ENCODE measurements at regions not wholly inside any gene's neighbourhood (a gene's known extent, or its start where the extent isn't known, plus 50 kb on each side); places are given as distances from the start of the nearest gene placed in this dataset.

DNA sequence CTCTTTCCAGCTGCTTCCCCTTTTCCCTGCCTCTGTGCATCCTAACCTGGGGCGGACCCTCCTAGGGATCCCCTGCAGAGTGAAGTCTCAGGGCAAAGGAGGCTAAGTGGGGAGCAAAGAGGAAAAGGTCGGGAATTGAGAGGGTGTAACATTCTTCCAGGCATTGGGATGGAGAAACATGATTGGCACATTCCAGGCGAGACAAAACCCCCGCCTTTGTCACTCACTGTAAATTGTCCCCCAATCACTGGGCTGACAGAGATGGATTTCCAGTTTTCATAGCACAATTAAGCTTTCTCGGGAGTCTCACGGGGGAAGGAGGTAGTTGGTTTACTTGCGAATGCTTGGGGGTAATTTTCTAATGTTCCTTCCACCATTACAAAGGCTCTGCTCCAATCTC lies 74.9 kb downstream of the MIAT start:
- Mint-ChIP-seq H3K27ac (no peak overlapping the region), H3K36me3 (ENCODE audit: insufficient read depth in 2 of 2) (peaks cover 0 to 4% of the 10 kb centered on the region in 2 donors), H3K27me3 (ENCODE audit: low read depth) (no peaks in the 10 kb centered on the region), H3K9me3 (peaks cover 0 to 1% of the 10 kb centered on the region in 2 donors), H3K4me3 (no peak overlapping the region), H3K4me1 (ENCODE audit: low read depth) (no peaks in the 10 kb centered on the region)
- DNase-seq (no peak), ATAC-seq (replicated peaks in 1 of 2) (no peak)

DNA sequence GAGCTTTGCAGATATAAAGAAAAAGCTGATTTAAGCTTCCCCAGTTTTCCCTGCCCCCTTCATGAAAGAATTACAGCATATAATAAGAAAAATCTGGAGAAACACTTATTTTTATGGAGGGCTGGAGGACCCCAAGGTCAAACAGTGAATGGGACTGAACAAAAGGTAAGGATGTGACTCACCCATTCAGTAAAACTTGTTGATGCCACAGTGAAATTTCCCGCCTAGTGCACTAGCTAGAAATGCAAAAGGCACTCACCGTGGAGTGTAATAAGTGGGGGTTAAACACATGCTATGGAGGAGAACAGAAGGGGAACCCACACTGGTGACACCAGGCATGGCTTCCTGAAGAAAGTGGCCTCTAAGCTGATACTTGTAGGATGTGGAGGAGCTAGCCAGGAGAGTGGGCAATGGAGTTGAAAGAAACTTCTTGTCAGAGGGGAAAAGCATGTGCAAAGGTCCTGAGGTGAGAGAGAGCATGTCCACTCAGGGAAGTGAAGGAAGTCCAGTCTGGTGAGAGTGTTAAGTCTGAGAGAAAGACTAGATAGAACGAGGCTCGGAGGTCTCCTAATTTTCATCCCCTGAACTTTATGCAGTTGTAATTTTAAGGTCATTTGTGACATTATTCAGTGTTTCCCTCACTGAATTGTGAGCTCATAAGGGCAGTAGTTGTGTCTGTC lies 77.1 kb downstream of the MIAT start:
- Mint-ChIP-seq H3K27me3 (ENCODE audit: low read depth) (no peaks in the 10 kb centered on the region), H3K4me1 (ENCODE audit: low read depth) (peaks cover 5% of the 10 kb centered on the region), H3K27ac (no peak overlapping the region), H3K9me3 (peaks cover 0 to 1% of the 10 kb centered on the region in 2 donors), H3K36me3 (ENCODE audit: insufficient read depth in 2 of 2) (peaks cover 3 to 4% of the 10 kb centered on the region in 2 donors), H3K4me3 (no peak overlapping the region)
- ATAC-seq (replicated peaks in 1 of 2), result no peak
- DNase-seq, result no peak

DNA sequence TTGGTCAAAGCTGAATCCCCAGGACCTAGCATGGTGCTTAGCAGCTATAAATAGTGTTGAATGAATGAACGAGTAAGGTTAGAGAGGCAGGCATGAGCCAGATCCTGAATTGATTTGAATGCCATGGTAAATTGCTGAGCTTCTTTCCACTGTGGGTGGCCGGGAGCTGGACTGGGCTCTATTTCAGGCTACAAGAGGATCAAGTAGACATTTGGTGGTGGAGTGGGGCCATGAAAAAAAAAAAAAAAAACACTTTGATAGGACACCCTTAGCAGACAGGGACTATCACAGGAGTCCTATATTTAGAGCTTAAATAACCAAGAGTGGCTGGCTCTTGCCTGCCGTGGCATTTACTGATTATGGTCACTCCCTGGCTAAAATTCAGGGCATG lies 77.6 kb downstream of the MIAT start:
- Mint-ChIP-seq H3K4me3 (no peak overlapping the region), H3K4me1 (ENCODE audit: low read depth) (peaks cover 5% of the 10 kb centered on the region), H3K9me3 (peaks cover 0 to 1% of the 10 kb centered on the region in 2 donors), H3K36me3 (ENCODE audit: insufficient read depth in 2 of 2) (peaks cover 3 to 4% of the 10 kb centered on the region in 2 donors), H3K27me3 (ENCODE audit: low read depth) (no peaks in the 10 kb centered on the region), H3K27ac (no peak overlapping the region)
- DNase-seq (no peak), ATAC-seq (replicated peaks in 1 of 2) (no peak)

DNA sequence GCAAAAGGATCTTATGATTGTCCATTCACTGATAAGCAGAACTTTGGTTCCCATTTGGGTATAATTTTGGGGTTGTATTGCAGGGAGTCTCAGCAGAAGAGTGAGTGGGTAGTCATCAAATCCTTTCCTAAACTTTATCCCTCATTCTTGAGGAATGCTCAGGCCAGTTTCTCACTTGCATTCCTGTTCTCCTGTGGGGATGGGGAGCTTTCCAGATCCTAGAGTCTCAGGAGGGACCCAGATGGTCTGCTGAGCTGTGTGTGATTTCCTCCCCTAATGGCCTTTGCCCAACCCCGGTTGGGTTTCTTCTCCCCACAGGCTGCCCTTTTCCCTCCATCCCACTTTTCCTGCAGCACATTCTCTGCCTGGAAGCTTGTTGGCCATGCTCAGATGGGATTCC lies 79.9 kb downstream of the MIAT start:
- Mint-ChIP-seq H3K36me3 (ENCODE audit: insufficient read depth in 2 of 2) (peaks cover 3 to 4% of the 10 kb centered on the region in 2 donors), H3K27me3 (ENCODE audit: low read depth) (no peaks in the 10 kb centered on the region), H3K4me3 (no peak overlapping the region), H3K9me3 (peaks cover 0 to 1% of the 10 kb centered on the region in 2 donors), H3K27ac (no peak overlapping the region), H3K4me1 (ENCODE audit: low read depth) (peaks cover 5% of the 10 kb centered on the region)
- no peak for ATAC-seq (replicated peaks in 1 of 2)
- DNase-seq, result no peak

DNA sequence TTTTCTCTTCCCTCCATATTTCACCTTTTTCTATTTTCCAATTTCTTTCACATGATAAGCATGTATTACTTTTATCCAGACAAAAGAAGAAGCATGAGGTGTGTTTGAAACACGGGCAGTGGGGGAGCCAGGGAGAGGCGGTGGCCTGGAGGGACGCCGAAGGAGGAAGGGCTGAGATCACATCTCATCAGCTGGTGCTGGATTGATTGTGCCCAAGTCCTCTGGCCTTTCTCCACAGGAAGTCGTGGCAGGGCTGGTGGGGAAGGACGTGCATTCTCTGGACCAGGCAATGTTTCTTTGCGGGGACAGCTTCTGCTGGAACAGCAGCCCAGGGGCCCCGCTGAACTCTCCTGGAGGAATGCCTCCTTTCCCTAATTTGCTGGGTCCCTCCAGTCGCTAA lies 82.9 kb downstream of the MIAT start:
- Mint-ChIP-seq H3K27ac (no peak overlapping the region), H3K36me3 (ENCODE audit: insufficient read depth in 2 of 2) (peaks cover 3 to 4% of the 10 kb centered on the region in 2 donors), H3K4me1 (ENCODE audit: low read depth) (peaks cover 5% of the 10 kb centered on the region), H3K9me3 (peaks cover 0 to 1% of the 10 kb centered on the region in 2 donors), H3K4me3 (no peak overlapping the region), H3K27me3 (ENCODE audit: low read depth) (no peaks in the 10 kb centered on the region)
- DNase-seq (no peak), ATAC-seq (replicated peaks in 1 of 2) (no peak)

DNA sequence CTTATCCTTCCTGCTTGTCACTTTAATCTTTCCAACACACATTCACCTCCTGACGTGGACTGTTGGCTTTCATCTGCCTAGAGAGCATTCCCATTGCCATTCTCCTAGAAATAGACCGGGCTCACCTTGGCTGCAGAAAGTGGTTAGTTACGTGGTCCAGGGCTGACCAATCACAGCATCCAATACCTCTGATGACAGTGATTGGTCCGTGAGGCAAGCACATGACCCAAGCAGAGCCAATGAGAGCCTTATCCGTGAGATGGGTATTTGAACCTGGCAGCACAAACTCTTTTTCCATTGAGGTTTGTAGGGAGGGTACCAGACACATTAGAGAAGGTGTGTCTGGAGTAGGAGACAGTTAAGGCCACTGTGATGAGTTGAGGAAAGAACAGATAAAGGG lies 85.8 kb downstream of the MIAT start:
- ATAC-seq (replicated peaks in 1 of 2), result no peak
- Mint-ChIP-seq H3K9me3 (no peaks in the 10 kb centered on the region), H3K27me3 (ENCODE audit: low read depth) (no peaks in the 10 kb centered on the region), H3K4me3 (no peak overlapping the region), H3K4me1 (ENCODE audit: low read depth) (peaks cover 5% of the 10 kb centered on the region), H3K27ac (no peak overlapping the region), H3K36me3 (ENCODE audit: insufficient read depth in 2 of 2) (peaks cover 0 to 3% of the 10 kb centered on the region in 2 donors)
- DNase-seq, result no peak

DNA sequence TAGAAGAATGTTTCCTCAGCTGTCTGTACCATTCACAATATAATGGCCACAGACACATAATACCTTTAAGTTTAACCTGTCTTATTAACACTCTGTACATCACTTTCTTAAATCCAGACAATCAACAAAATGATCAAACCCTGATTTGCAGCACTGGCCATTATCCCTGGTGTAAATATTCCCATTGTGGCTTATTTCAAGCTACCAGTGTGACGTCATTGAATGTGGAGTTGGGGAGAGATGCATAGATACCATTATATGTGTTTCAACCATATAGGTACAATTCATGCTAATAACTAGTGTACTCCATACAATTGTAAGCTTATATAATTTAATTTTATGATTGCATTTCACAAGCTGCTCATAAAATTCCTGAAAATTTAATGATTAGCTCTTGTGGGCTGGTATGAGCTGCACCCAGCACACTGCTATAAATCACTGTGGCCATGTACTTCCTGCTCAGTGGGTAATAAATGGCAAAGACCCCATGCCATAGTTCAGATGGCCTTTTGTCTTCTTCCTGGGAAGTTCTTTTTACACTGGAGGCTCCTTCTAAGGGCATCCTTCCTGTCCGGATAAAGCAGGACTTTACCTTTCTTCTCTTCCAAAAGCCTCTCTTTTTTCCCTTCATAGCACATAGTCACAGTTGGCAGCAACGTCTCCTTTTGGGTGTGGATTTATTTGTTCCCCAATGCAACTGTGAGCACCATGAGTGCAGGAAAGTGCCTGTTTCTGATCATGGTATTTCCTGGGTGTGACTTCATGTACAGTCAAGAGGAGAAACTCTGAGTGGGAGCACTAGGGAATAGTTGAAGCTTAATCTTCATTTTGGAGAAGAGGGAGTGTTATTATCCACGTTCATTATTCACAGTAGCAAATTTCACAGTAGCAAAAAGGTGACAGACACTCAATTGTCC lies 87.8 kb downstream of the MIAT start:
- ATAC-seq (replicated peaks in 1 of 2) (no peak), DNase-seq (no peak)
- no peak overlapping the region for H3K4me3 Mint-ChIP-seq
- H3K27ac Mint-ChIP-seq, result no peak overlapping the region
- no peaks in the 10 kb centered on the region for H3K4me1 Mint-ChIP-seq (ENCODE audit: low read depth)
- H3K36me3 Mint-ChIP-seq (ENCODE audit: insufficient read depth in 2 of 2), result no peaks in the 10 kb centered on the region
- H3K9me3 Mint-ChIP-seq, result no peaks in the 10 kb centered on the region
- no peaks in the 10 kb centered on the region for H3K27me3 Mint-ChIP-seq (ENCODE audit: low read depth)

DNA sequence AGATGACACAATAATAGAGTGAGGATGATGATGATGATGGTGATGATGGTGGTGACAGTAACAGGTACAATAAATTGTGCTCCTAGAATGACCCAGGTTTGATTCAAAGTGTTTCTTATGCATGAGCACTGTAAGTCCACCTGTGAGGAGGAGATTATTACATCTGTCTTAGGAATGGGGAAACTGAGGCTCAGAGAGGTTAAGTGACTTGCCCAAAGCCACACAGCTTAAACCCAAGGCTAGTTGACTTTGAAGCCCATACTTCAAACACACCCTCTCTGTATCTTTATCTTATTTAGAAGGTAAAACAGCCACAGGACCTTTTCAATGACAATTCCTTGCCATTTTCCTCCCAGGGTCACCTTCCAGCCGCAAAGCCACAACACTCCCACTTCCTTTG lies 88.9 kb downstream of the MIAT start:
- no peak overlapping the region for H3K27ac Mint-ChIP-seq
- no peaks in the 10 kb centered on the region for H3K36me3 Mint-ChIP-seq (ENCODE audit: insufficient read depth in 2 of 2)
- ATAC-seq (replicated peaks in 1 of 2) (no peak), DNase-seq (no peak)
- H3K4me3 Mint-ChIP-seq, result no peak overlapping the region
- H3K4me1 Mint-ChIP-seq (ENCODE audit: low read depth), result no peaks in the 10 kb centered on the region
- H3K27me3 Mint-ChIP-seq (ENCODE audit: low read depth), result no peaks in the 10 kb centered on the region
- no peaks in the 10 kb centered on the region for H3K9me3 Mint-ChIP-seq

DNA sequence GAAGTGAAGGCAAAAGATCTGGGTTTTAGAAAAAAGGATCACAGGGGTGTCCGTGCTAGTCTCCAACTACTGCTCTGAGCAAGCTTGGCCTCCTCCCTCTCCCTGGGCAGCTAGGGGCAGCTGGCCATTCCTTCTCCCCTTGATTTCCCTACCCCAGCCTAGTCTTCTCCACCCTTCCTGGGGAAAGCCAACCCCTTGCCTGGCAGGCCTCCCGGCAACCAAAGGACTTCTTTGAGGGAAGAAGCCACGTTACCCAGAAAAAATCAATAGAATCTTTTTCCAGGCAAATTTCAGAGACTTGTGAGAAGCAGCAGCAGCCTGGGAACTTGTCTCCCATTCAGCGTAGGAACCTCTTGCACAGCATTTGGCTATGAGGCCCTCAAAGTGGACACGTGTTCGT lies 91.5 kb downstream of the MIAT start:
- no peaks in the 10 kb centered on the region for H3K36me3 Mint-ChIP-seq (ENCODE audit: insufficient read depth in 2 of 2)
- H3K27ac Mint-ChIP-seq, result no peak overlapping the region
- H3K27me3 Mint-ChIP-seq (ENCODE audit: low read depth), result no peaks in the 10 kb centered on the region
- peaks cover 7% of the 10 kb centered on the region for H3K4me1 Mint-ChIP-seq (ENCODE audit: low read depth)
- no peaks in the 10 kb centered on the region for H3K9me3 Mint-ChIP-seq
- H3K4me3 Mint-ChIP-seq, result no peak overlapping the region
- no peak for ATAC-seq (replicated peaks in 1 of 2)
- DNase-seq, result no peak

DNA sequence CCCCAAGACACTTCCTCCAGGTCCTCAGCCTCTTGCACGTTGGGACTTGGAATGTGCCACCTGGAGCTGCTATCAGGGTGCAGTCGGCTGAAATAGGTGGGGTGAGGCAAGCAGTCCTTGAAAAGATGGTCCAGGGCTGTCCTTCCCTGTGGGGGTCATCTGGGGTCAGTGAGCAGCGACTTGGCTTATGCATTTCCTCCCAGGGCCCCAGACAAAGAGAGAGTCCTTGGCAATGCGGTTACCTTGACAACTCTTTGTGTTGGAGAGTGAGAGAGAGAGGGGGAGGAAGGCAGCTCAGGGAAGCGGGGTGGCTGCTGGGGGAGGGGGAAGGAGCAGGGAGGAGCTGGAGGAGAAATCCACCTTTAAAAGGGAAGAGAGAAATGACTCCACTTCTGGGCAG lies 93.8 kb downstream of the MIAT start:
- H3K27ac Mint-ChIP-seq, result no peak overlapping the region
- H3K4me3 Mint-ChIP-seq, result no peak overlapping the region
- no peak for DNase-seq
- no peak for ATAC-seq (replicated peaks in 1 of 2)
- H3K27me3 Mint-ChIP-seq (ENCODE audit: low read depth), result no peaks in the 10 kb centered on the region
- H3K9me3 Mint-ChIP-seq, result no peaks in the 10 kb centered on the region
- H3K4me1 Mint-ChIP-seq (ENCODE audit: low read depth), result peaks cover 8% of the 10 kb centered on the region
- no peaks in the 10 kb centered on the region for H3K36me3 Mint-ChIP-seq (ENCODE audit: insufficient read depth in 2 of 2)

DNA sequence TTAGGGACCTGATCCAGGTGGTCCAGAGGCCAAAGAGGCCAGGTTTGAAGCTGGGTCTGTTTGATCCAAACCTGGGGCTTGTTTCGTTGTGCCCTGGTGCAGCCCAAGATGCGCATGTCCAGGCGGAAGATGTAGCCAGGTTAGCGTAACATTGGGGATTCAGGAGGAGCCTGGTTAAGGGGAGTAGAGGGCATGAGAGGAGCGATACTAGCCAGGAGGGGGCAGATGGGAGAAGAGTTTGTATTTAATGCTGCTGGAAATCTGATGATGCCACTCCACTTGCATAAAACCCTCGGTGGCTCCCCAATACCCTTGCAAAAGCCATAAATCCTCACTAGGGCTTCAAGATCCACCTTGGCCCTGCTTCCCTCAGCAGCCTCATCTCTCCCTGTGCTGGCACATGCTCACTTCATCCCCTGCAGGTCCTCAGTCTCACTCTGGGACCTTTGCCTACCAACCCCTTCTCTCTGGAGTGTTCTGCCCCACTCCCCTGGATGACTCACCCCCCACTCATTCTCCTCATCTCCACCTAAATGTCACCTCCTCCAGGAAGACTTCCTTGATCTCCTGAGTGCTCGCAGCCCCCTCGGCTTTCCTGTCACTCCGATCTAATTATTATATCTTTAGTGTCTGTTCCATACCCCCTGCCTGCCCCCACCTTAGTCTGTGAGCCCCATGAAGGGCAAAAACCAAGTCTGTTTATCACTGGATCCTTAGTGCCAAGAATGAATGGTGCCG lies 95.9 kb downstream of the MIAT start:
- Mint-ChIP-seq H3K36me3 (ENCODE audit: insufficient read depth in 2 of 2) (no peaks in the 10 kb centered on the region), H3K4me3 (no peak overlapping the region), H3K4me1 (ENCODE audit: low read depth) (peaks cover 11% of the 10 kb centered on the region), H3K9me3 (no peaks in the 10 kb centered on the region), H3K27me3 (ENCODE audit: low read depth) (no peaks in the 10 kb centered on the region), H3K27ac (no peak overlapping the region)
- no peak for ATAC-seq (replicated peaks in 1 of 2)
- no peak for DNase-seq

DNA sequence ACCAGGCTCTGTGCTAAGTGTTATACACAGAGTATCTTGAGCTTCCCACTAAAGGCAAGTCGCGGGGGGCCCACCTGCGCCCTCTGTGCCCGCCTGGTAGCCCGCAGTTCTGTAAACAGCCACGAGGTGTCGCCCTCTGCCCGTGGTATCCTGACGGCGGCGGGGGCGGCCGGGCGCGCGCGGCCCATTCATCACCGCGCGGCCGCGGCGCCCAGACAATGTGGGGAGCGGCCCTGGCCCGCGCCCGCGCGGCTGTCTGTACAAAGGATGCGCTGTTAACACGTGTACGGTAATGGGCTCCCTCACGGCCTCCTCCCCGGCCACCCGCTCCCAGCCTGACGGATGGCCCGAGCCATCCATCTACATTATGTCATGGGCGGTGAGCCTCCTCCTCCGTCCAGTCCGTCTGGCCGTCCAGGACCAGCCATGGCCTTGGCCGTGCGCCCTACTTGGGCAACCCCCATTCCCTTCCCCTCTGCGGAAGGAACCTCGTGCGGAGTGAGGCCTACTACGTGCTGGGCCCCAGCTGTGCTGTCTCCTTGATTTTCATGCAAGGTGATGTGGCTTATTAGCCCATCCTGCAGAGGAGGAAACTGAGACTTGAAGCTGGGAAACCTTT lies 99.4 kb downstream of the MIAT start:
- ATAC-seq (replicated peaks in 1 of 2) (peak; percentile 56 to 64), DNase-seq (peak; percentile 52 to 76)
- Mint-ChIP-seq H3K36me3 (ENCODE audit: insufficient read depth in 2 of 2) (no peaks in the 10 kb centered on the region), H3K4me1 (ENCODE audit: low read depth) (peaks cover 11% of the 10 kb centered on the region), H3K4me3 (peak overlapping the region in 1 of 2 donors; percentile 29), H3K9me3 (no peaks in the 10 kb centered on the region), H3K27me3 (ENCODE audit: low read depth) (no peaks in the 10 kb centered on the region), H3K27ac (no peak overlapping the region)

DNA sequence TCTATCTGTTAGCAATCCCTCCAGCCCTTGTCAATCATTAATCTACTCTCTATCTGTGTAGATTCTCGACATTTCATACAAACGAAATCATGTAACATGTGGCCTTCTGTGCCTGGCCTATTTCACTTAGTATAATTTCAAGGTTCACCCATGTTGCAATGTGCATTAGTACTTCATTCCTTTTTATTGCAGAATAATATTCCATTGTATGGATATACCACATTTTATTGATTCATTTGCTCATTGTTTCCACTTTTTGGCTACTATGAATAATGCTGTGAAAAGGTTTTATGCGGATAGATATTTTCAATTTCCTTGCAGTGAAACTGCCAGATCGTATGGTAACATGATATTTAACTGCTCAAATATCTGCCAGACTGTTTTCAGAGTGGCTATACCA lies 100.1 kb downstream of the MIAT start:
- DNase-seq, result no peak
- Mint-ChIP-seq H3K9me3 (no peaks in the 10 kb centered on the region), H3K27ac (peak overlapping the region; percentile 18), H3K36me3 (ENCODE audit: insufficient read depth in 2 of 2) (no peaks in the 10 kb centered on the region), H3K4me3 (no peak overlapping the region), H3K27me3 (ENCODE audit: low read depth) (no peaks in the 10 kb centered on the region), H3K4me1 (ENCODE audit: low read depth) (peaks cover 10% of the 10 kb centered on the region)
- ATAC-seq (replicated peaks in 1 of 2), result no peak
